C4-2B (cell line): ENCODE measurements at regions not wholly inside any gene's neighbourhood (a gene's known extent, or its start where the extent isn't known, plus 50 kb on each side); places are given as distances from the start of the nearest gene placed in this dataset.

ENCODE experiments used
- H3K27ac ChIP-seq: fragments of 450-650 bp; 2 replicates; pipeline ENCODE4 v1.5.1; 2017
- ZFX ChIP-seq: fragments of 450-650 bp; IDR thresholded peaks from 2 replicates; pipeline ENCODE4 v1.6.1; 2017
- TF ChIP-seq, protein P1 (sequence below): fragments of 450-650 bp; conservative IDR thresholded peaks from 2 replicates; pipeline ENCODE4 v1.5.1; 2017; ENCODE audit warnings: mild to moderate bottlenecking

DNA sequence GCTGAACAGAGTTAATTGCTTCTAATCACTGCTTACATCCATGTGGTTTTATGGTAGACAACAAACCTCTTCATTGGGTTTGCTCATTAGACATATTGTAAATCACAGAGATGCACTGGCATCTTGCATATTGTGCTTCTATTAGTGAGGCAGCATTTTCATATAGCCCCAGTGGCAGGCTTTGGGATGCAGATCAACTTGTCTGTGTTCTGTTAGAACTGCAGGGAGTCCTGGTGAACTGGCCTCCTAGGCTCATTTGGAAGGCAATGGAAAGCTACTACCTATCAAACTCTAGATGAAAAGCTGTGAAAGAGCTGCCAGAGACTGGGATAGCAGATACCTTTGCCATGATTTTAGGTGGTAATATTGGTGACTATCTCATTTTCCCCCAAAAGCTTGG, 108.8 kb downstream of the NAA11 start:
- no peak for TF ChIP-seq ZFX
- TF ChIP-seq, protein P1, sequence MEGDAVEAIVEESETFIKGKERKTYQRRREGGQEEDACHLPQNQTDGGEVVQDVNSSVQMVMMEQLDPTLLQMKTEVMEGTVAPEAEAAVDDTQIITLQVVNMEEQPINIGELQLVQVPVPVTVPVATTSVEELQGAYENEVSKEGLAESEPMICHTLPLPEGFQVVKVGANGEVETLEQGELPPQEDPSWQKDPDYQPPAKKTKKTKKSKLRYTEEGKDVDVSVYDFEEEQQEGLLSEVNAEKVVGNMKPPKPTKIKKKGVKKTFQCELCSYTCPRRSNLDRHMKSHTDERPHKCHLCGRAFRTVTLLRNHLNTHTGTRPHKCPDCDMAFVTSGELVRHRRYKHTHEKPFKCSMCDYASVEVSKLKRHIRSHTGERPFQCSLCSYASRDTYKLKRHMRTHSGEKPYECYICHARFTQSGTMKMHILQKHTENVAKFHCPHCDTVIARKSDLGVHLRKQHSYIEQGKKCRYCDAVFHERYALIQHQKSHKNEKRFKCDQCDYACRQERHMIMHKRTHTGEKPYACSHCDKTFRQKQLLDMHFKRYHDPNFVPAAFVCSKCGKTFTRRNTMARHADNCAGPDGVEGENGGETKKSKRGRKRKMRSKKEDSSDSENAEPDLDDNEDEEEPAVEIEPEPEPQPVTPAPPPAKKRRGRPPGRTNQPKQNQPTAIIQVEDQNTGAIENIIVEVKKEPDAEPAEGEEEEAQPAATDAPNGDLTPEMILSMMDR = no peak
- no peak overlapping the region for H3K27ac ChIP-seq

DNA sequence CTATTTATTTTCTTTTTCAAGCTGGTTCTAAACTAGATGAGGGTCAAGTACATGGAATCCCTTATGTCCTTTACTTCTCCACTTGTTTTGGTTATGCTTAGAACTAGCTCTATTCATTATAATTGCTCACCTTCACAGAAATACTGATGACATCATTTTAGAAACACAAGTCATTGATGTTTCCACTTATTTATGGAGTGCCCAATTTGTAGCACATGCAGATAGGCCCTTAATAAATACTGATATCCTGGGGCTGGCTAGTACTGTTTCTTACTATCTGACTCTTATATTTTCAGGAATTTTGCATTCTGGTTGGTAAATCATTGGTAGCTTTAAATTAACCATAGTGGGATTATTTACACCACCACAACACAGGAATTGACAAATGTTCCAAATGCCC, 112.2 kb downstream of the NAA11 start:
- TF ChIP-seq, protein P1 = no peak
- TF ChIP-seq ZFX = no peak
- no peak overlapping the region for H3K27ac ChIP-seq

GRCh38 chr4:79213010-79213409, 112.9 kb downstream of the NAA11 start:
- TF ChIP-seq, protein P1 = no peak
- no peak for TF ChIP-seq ZFX

DNA sequence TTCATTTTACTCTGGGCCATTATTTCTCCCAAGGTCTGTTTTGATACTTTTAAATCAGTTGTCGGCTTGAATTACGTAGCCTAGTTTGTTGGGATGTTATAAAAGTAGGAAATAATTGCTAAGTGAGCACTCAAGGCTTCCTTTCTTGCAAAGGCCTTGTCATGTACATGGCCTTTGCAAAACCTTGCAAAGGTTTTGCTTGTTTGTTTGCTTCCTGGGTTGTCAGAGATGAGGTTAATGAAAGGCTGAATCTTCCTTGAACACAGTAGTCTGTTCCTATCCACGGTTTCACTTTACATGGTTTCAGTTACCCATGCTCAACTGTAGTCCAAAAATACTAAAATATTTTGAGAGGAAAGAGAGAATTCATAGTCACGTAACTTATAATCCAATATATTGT, 113.5 kb downstream of the NAA11 start:
- TF ChIP-seq, protein P1 = no peak
- no peak for TF ChIP-seq ZFX
- H3K27ac ChIP-seq = no peak overlapping the region

More at GRCh38 chr4:79213010-79213409, 112.9 kb downstream of the NAA11 start:
- no peak overlapping the region for H3K27ac ChIP-seq

GRCh38 chr4:79211490-79211889, 114.4 kb downstream of the NAA11 start:
- no peak overlapping the region for H3K27ac ChIP-seq
- TF ChIP-seq ZFX = no peak
- TF ChIP-seq, protein P1 = no peak

DNA sequence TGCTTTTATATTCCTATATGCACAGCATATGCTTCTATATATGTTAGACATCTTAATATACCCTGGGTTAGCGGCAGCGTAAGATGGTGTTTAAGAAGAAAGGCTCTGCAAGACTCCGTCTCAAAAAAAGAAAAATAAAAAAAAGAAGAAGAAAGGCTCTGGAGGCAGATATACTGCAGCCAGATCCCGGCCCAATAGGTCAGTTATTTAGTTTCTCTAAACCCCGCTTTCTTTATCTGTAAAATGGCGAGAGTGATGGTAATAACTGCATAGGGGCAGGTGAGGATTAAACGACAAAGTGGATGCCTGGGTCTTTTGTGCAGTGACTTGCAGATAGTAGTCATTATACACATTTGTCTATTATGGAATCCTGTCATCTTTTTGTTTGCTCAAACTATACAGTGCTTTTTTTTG, 115.2 kb downstream of the NAA11 start:
- no peak for TF ChIP-seq ZFX
- TF ChIP-seq, protein P1 = no peak
- H3K27ac ChIP-seq = no peak overlapping the region

DNA sequence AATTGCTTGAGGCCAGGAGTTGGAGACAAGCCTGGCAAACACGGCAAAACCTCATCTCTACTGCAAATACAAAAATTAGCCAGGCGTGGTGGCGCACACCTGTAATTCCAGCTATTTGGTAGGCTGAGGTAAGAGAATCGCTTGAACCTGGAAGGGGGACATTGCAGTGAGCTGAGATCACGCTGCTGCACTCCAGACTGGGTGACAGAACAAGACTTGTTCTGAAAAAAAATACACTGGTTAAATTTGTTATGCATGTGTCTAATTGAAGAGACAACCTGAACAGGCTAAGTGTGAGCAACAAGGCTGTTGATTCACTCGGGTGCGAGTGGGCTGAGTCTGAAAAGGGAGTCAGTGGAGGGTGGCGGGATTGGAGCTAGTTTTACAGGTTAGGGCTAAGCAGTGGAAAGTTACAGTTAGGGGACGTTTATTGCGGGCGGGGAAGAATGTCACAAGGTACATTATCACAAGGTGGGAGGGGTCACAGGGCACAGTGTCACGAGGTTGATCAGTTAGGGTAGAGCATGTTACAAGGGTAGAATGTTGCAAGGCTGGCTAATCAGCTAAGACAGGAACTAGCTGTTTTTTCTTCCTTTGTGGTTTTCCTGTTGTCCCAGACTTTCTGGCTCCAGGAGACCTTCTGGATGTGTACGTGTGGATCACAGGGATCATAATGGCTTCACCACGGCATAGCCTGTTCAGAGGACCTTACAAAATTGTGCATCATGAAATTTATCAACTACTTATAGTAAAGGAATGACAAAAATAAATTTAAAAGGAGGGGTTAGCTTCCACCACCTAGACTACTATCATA, 115.8 kb downstream of the NAA11 start:
- TF ChIP-seq, protein P1 = no peak
- no peak for TF ChIP-seq ZFX
- H3K27ac ChIP-seq = no peak overlapping the region
